Muscle layer of colon (tissue), 2 donors: ENCODE measurements at regions not wholly inside any gene's neighbourhood (a gene's known extent, or its start where the extent isn't known, plus 50 kb on each side); places are given as distances from the start of the nearest gene placed in this dataset.

Source experiments
- H3K27ac ChIP-seq: one replicate; pipeline ENCODE4 v1.7.0; 2013; ENCODE audit warnings: low read depth, mild to moderate bottlenecking, low read length, moderate library complexity
- H3K27me3 ChIP-seq, 2 donors: one replicate each; pipeline ENCODE4 v1.7.0; 2013; ENCODE audit warnings: low read length in 2 of 2, mild to moderate bottlenecking in 2 of 2; ENCODE audit not compliant: insufficient read depth in 2 of 2, control insufficient read depth in 1 of 2
- H3K36me3 ChIP-seq: one replicate; pipeline ENCODE4 v1.7.0; 2013; ENCODE audit warnings: mild to moderate bottlenecking, low read length; ENCODE audit not compliant: insufficient read depth
- H3K4me1 ChIP-seq: one replicate; pipeline ENCODE4 v1.7.0; 2013; ENCODE audit warnings: mild to moderate bottlenecking, low read length; ENCODE audit not compliant: insufficient read depth
- H3K4me3 ChIP-seq, 2 donors: one replicate each; pipeline ENCODE4 v1.7.0; 2013; ENCODE audit warnings: low read length in 2 of 2, low read depth in 1 of 2, mild to moderate bottlenecking in 1 of 2, moderate library complexity in 1 of 2
- H3K9ac ChIP-seq: one replicate; pipeline ENCODE4 v1.7.0; 2013; ENCODE audit warnings: low read length
- H3K9me3 ChIP-seq: one replicate; pipeline ENCODE4 v1.7.0; 2013; ENCODE audit warnings: mild to moderate bottlenecking, low read length
- donor health status: abdominal sarcoma.
- donor health status: Adenocarcinoma of cecum.

- peaks cover 10% of the 10 kb centered on the region for H3K9me3 ChIP-seq
- no peaks in the 10 kb centered on the region for H3K4me1 ChIP-seq
Measured at GRCh38 chr12:41624571-41624970, 436.5 kb downstream of the PDZRN4 start.

More at GRCh38 chr12:41624571-41624970, 436.5 kb downstream of the PDZRN4 start:
- H3K27me3 ChIP-seq = no peaks in the 10 kb centered on the region
- H3K9ac ChIP-seq = no peak overlapping the region
- no peak overlapping the region for H3K4me3 ChIP-seq
- no peak overlapping the region for H3K27ac ChIP-seq
- H3K36me3 ChIP-seq = no peaks in the 10 kb centered on the region
